RWPE2 (cell line): ENCODE measurements at regions not wholly inside any gene's neighbourhood (a gene's known extent, or its start where the extent isn't known, plus 50 kb on each side); places are given as distances from the start of the nearest gene placed in this dataset.

Source experiments
- ATAC-seq: fragments of 200-7000 bp; cut with Tn5 transposase; 3 replicates; pipeline ENCODE4 v1.9.1; 2021; ENCODE audit warnings: low read depth
- DNase-seq: peaks from one replicate; pipeline ENCODE4 v3.0.0-alpha.2; 2020; ENCODE audit warnings: low spot score
- H3K27ac ChIP-seq: fragments of 450-650 bp; 2 replicates; pipeline ENCODE4 v1.5.1; 2017; ENCODE audit warnings: mild to moderate bottlenecking; ENCODE audit not compliant: poor library complexity, severe bottlenecking
- H3K27me3 ChIP-seq: fragments of 250-450 bp; sonication (Bioruptor Pico); 2 replicates; pipeline ENCODE4 v1.5.1; 2021; ENCODE audit warnings: mild to moderate bottlenecking, moderate library complexity; ENCODE audit not compliant: insufficient read depth, poor library complexity, severe bottlenecking
- H3K36me3 ChIP-seq: fragments of 250-450 bp; sonication (Bioruptor Pico); 2 replicates; pipeline ENCODE4 v1.5.1; 2020; ENCODE audit warnings: low read depth, mild to moderate bottlenecking, moderate library complexity
- H3K4me1 ChIP-seq: fragments of 250-450 bp; sonication (Bioruptor Pico); 2 replicates; pipeline ENCODE4 v1.5.1; 2021; ENCODE audit warnings: mild to moderate bottlenecking, moderate library complexity; ENCODE audit not compliant: insufficient read depth, poor library complexity, severe bottlenecking
- H3K4me3 ChIP-seq: fragments of 250-450 bp; sonication (Bioruptor Pico); 2 replicates; pipeline ENCODE4 v1.5.1; 2021; ENCODE audit warnings: mild to moderate bottlenecking, moderate library complexity; ENCODE audit not compliant: severe bottlenecking
- H3K9me3 ChIP-seq: fragments of 250-450 bp; sonication (Bioruptor Pico); 2 replicates; pipeline ENCODE4 v1.5.1; 2021; ENCODE audit warnings: mild to moderate bottlenecking, moderate library complexity; ENCODE audit not compliant: severe bottlenecking
- TF ChIP-seq, protein P1 (sequence below): fragments of 450-650 bp; IDR thresholded peaks from one replicate; pipeline ENCODE4 v1.5.1; 2017; ENCODE audit warnings: mild to moderate bottlenecking, moderate library complexity; ENCODE audit not compliant: poor library complexity, severe bottlenecking

DNA sequence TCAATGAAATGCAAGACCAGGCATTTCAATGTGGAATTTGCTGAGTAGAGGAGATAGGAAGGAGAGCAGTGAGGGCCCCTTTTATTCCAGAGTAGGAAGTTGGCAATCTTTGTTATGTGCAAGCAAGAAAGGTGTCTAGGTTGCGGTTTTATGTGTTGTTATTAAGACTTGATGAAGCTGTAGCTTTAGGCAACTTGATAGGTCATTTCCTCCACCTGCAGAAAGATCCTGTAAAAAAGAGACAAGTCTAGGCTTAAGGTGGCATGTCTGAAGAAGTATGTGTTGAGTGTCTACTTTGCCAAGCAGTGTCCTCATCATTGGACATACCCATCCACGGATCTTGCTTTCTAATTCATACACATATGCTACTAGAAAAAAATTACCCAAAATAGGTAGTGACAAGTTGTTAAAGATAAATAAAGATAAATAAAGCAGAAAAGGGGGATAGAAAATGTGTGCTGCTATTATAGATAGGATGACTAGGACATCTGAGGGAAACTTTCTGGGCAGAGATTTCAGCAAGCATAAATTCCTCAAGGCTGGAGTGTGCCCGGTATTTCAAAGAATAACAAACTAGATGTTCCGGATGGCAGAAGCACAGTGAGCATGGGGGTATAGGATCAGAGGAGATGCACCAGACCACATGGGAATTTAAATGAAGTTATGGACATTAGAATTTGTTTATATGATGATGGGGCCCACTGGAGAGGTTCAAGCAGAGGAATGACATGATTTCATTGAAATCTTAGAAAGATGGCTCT, 335.0 kb downstream of the TGFB2 start:
- Histone ChIP-seq H3K27ac (peak overlapping the region; percentile 45), H3K36me3 (no peaks in the 10 kb centered on the region), H3K9me3 (no peaks in the 10 kb centered on the region), H3K4me3 (no peak overlapping the region), H3K27me3 (no peaks in the 10 kb centered on the region), H3K4me1 (peaks cover 17% of the 10 kb centered on the region)
- DNase-seq (no peak), ATAC-seq (peak; percentile 33; the same call in 1 of the 3 replicates)
- TF ChIP-seq, protein P1, sequence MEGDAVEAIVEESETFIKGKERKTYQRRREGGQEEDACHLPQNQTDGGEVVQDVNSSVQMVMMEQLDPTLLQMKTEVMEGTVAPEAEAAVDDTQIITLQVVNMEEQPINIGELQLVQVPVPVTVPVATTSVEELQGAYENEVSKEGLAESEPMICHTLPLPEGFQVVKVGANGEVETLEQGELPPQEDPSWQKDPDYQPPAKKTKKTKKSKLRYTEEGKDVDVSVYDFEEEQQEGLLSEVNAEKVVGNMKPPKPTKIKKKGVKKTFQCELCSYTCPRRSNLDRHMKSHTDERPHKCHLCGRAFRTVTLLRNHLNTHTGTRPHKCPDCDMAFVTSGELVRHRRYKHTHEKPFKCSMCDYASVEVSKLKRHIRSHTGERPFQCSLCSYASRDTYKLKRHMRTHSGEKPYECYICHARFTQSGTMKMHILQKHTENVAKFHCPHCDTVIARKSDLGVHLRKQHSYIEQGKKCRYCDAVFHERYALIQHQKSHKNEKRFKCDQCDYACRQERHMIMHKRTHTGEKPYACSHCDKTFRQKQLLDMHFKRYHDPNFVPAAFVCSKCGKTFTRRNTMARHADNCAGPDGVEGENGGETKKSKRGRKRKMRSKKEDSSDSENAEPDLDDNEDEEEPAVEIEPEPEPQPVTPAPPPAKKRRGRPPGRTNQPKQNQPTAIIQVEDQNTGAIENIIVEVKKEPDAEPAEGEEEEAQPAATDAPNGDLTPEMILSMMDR, result no peak

DNA sequence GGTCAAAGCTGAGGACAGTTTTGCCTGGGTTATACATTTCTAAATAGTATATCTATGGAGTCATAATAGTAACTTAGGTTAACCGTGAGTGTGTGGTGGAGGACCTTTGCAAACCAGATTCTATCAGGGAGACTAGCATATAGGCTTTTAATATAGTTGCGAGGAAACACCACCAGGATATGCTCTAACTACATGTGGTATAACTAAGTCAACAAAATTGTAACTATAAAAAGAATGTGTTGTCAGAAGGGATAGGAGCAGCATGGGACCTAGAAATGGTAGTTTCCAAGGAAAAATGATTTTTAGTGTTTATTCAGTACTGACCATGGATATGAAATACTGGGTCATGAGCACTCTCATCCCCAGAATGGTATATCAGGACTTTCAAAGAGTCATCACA, 338.1 kb downstream of the TGFB2 start:
- H3K9me3 ChIP-seq, result no peaks in the 10 kb centered on the region
- TF ChIP-seq, protein P1, result no peak
- no peaks in the 10 kb centered on the region for H3K27me3 ChIP-seq
- peaks cover 17% of the 10 kb centered on the region for H3K4me1 ChIP-seq
- no peaks in the 10 kb centered on the region for H3K36me3 ChIP-seq
- no peak overlapping the region for H3K27ac ChIP-seq
- DNase-seq, result no peak
- no peak overlapping the region for H3K4me3 ChIP-seq
- ATAC-seq, result no peak

DNA sequence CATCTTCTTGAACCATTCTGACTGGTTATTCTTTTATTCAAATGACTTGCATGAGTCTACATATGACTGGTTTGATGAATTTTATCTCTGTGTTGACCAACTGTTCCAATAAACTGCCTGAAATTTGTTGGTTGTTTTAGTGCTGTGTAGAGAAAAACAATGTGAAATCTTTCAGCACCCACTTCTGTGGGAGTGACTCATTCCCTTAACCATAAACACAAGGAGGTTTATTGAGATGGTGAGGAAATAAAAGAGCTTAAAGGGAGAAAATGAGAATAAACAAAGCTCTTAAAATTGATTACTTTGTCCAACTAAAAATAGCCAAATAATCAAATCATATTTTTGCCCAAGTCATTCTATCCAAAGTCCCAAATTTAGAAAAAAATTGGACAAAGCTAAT, 341.1 kb downstream of the TGFB2 start:
- H3K27me3 ChIP-seq, result no peaks in the 10 kb centered on the region
- H3K36me3 ChIP-seq, result no peaks in the 10 kb centered on the region
- DNase-seq, result no peak
- H3K27ac ChIP-seq, result no peak overlapping the region
- no peak overlapping the region for H3K4me3 ChIP-seq
- TF ChIP-seq, protein P1, result no peak
- H3K9me3 ChIP-seq, result no peaks in the 10 kb centered on the region
- no peak for ATAC-seq
- H3K4me1 ChIP-seq, result no peaks in the 10 kb centered on the region

DNA sequence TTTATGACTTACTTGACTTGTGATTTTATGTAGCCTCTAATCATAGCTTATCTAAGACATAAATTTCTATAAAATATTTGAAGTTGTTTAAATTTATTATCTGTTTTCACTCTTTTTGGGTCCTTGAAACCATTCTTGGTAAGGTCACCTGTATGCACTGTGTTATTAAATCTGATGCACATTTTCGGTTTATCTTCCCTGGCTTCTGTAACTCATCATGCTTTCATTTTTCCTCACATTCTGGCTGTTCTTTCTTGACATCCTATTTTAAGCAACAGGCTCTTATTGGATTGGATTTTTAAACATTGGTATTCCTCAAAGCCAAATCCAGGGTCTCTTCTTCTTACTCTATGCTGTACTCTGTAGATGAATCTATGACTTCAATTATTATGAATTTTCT, 341.6 kb downstream of the TGFB2 start:
- no peaks in the 10 kb centered on the region for H3K9me3 ChIP-seq
- no peak overlapping the region for H3K4me3 ChIP-seq
- no peaks in the 10 kb centered on the region for H3K27me3 ChIP-seq
- no peaks in the 10 kb centered on the region for H3K36me3 ChIP-seq
- no peaks in the 10 kb centered on the region for H3K4me1 ChIP-seq
- TF ChIP-seq, protein P1, result no peak
- H3K27ac ChIP-seq, result no peak overlapping the region
- ATAC-seq (no peak), DNase-seq (no peak)

DNA sequence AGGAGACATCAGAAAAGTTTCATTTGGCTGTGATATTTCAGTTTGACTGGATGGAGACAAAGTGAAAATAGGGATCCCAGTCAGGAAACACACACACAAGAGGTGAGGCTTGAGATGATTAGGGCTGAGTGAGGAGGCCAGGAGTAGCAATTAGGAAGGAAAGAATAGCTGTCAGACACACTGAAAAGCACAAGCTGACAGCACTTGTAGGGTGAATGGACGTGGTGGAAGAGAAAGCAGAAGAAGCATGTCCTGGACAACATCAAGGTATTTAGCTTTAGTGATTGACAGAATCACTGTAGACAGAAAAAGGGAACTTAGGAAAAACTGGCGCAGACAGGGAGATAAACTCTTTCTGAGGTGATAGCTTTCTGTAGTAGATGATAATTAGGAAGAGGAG, 347.7 kb downstream of the TGFB2 start:
- H3K27ac ChIP-seq, result no peak overlapping the region
- no peaks in the 10 kb centered on the region for H3K9me3 ChIP-seq
- no peak for ATAC-seq
- H3K4me1 ChIP-seq, result no peaks in the 10 kb centered on the region
- no peaks in the 10 kb centered on the region for H3K27me3 ChIP-seq
- no peak for DNase-seq
- no peak overlapping the region for H3K4me3 ChIP-seq
- TF ChIP-seq, protein P1, result no peak
- no peaks in the 10 kb centered on the region for H3K36me3 ChIP-seq
